ENCODE measurements at regions not wholly inside any gene's neighbourhood (a gene's known extent, or its start where the extent isn't known, plus 50 kb on each side); places are given as distances from the start of the nearest gene placed in this dataset.
"Not testable (repeated sequence)": the region's sequence is repeated elsewhere in the genome, so short reads cannot be mapped to it uniquely, and the experiment has no call there.

DNA sequence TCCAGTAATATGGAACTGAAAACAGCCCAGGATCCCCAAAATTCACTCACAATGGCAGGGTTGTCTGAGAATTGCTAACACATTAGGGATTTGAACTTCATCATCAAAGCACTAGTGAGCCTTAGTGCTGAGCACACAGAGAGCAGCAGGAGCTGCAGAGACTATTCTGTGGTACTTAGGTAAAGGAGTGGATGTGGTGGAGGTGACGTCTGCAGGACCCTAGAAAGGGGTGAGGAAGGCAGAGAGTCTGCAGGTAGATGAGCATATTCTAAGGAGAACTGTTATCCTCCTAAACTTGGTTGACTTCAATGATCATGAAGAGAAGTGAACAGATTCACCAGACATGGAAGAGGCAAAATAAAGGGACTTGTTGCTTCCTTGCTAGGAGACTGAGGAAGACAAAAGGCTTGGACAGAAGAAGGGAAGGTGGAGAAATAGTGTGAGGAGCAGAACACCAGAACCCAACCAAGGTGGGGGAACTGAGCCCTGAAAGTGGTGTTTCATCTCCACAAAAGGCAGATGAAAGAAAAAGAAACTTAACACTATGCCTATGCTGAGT lies 1164.0 kb downstream of the TMEM121 start:
- no peaks in the 10 kb centered on the region for H4K20me1 ChIP-seq (ENCODE audit: control insufficient read depth, insufficient read depth, low read depth, low read length)

DNA sequence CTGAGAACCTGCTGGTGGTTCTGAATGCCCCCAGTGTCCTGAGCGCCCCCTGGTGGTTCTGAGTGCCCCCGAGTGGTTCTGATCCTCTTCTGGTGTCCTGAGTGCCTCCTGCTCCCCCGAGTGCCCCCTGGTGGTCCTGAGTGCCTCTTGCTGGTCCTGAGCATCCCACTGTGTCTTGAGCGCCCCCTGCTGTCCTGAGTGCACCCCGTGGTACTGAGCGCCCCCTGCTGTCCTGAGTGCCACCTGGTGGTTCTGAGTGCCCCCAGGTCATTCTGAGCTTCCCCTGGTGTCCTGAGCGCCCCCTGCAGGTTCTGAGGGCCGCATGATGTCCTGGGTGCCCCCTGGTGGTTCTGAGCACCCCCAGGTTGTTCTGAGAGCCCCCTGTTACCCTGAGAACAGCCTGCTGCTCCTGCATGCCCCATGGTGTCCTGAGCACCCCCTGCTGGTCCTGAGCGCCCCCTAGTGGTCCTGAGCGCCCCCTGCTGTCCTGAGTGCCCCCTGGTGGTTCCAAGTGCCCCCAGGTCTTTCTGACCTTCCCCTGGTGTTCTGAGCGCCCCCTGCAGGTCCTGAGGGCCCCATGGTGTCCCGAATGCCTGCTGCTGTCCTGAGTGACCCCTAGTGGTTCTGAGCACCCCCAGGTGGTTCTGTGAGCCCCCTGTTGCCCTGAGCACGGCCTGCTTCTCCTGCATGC lies 1165.4 kb downstream of the TMEM121 start:
- TF ChIP-seq EZH2phosphoT487 (IDR thresholded peaks at IDR 0.05; ENCODE audit: borderline replicate concordance, low read length), result no peak
- TF ChIP-seq, protein P1, sequence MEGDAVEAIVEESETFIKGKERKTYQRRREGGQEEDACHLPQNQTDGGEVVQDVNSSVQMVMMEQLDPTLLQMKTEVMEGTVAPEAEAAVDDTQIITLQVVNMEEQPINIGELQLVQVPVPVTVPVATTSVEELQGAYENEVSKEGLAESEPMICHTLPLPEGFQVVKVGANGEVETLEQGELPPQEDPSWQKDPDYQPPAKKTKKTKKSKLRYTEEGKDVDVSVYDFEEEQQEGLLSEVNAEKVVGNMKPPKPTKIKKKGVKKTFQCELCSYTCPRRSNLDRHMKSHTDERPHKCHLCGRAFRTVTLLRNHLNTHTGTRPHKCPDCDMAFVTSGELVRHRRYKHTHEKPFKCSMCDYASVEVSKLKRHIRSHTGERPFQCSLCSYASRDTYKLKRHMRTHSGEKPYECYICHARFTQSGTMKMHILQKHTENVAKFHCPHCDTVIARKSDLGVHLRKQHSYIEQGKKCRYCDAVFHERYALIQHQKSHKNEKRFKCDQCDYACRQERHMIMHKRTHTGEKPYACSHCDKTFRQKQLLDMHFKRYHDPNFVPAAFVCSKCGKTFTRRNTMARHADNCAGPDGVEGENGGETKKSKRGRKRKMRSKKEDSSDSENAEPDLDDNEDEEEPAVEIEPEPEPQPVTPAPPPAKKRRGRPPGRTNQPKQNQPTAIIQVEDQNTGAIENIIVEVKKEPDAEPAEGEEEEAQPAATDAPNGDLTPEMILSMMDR (IDR thresholded peaks at IDR 0.05; ENCODE audit: low read depth, low read length, poor library complexity, severe bottlenecking), result peak; percentile 95
- H3K27me3 ChIP-seq (ENCODE audit: control insufficient read depth, low read length), result no peaks in the 10 kb centered on the region
- peaks cover 22% of the 10 kb centered on the region for H3K9me3 ChIP-seq (ENCODE audit: control insufficient read depth, insufficient read depth, low read length)
- H3K4me3 ChIP-seq (ENCODE audit: low read length), result no peak overlapping the region
- H3K4me2 ChIP-seq (ENCODE audit: low read length), result no peak overlapping the region
- no peaks in the 10 kb centered on the region for H3K79me2 ChIP-seq (ENCODE audit: control insufficient read depth, low read length)
- H3K9me2 ChIP-seq (replicated peaks; ENCODE audit: control insufficient read depth, low read length), result no peaks in the 10 kb centered on the region
- H3K4me1 ChIP-seq (ENCODE audit: control insufficient read depth, low read length), result peaks cover 7% of the 10 kb centered on the region
- H3K27ac ChIP-seq (ENCODE audit: low read depth, low read length), result no peak overlapping the region
- peaks cover 4% of the 10 kb centered on the region for H3F3A ChIP-seq (ENCODE audit: control insufficient read depth, insufficient read depth)
- no peaks in the 10 kb centered on the region for H4K20me1 ChIP-seq (ENCODE audit: control insufficient read depth, insufficient read depth, low read depth, low read length)
- no peaks in the 10 kb centered on the region for H3K36me3 ChIP-seq (ENCODE audit: control insufficient read depth, low read length)

More for the DNA sequence above, 1164.0 kb downstream of the TMEM121 start:
- Histone ChIP-seq H3K4me2 (ENCODE audit: low read length) (no peak overlapping the region), H3K36me3 (ENCODE audit: control insufficient read depth, low read length) (no peaks in the 10 kb centered on the region), H3K4me1 (ENCODE audit: control insufficient read depth, low read length) (peaks cover 8% of the 10 kb centered on the region), H3K27ac (ENCODE audit: low read depth, low read length) (no peak overlapping the region), H3K9me3 (ENCODE audit: control insufficient read depth, insufficient read depth, low read length) (peaks cover 22% of the 10 kb centered on the region), H3K4me3 (ENCODE audit: low read length) (no peak overlapping the region), H3K9me2 (replicated peaks; ENCODE audit: control insufficient read depth, low read length) (no peaks in the 10 kb centered on the region), H3F3A (ENCODE audit: control insufficient read depth, insufficient read depth) (peaks cover 4% of the 10 kb centered on the region), H3K27me3 (ENCODE audit: control insufficient read depth, low read length) (no peaks in the 10 kb centered on the region), H3K79me2 (ENCODE audit: control insufficient read depth, low read length) (no peaks in the 10 kb centered on the region)
- TF ChIP-seq, protein P1 (IDR thresholded peaks at IDR 0.05; ENCODE audit: low read depth, low read length, poor library complexity, severe bottlenecking), result no peak
- TF ChIP-seq EZH2phosphoT487 (IDR thresholded peaks at IDR 0.05; ENCODE audit: borderline replicate concordance, low read length), result no peak

GRCh38 chr14:106694638-106695393 lies 1168.4 kb downstream of the TMEM121 start:
- no peaks in the 10 kb centered on the region for H3K9me2 ChIP-seq (replicated peaks; ENCODE audit: control insufficient read depth, low read length)
- H3K4me3 ChIP-seq (ENCODE audit: low read length), result no peak overlapping the region
- H3K27ac ChIP-seq (ENCODE audit: low read depth, low read length), result no peak overlapping the region
- TF ChIP-seq, protein P1 (IDR thresholded peaks at IDR 0.05; ENCODE audit: low read depth, low read length, poor library complexity, severe bottlenecking), result peak; percentile 64
- no peak for TF ChIP-seq EZH2phosphoT487 (IDR thresholded peaks at IDR 0.05; ENCODE audit: borderline replicate concordance, low read length)
- peaks cover 16% of the 10 kb centered on the region for H3K9me3 ChIP-seq (ENCODE audit: control insufficient read depth, insufficient read depth, low read length)
- H3K79me2 ChIP-seq (ENCODE audit: control insufficient read depth, low read length), result no peaks in the 10 kb centered on the region
- no peak overlapping the region for H3K4me2 ChIP-seq (ENCODE audit: low read length)
- H3K27me3 ChIP-seq (ENCODE audit: control insufficient read depth, low read length), result no peaks in the 10 kb centered on the region
- peaks cover 20% of the 10 kb centered on the region for H3K4me1 ChIP-seq (ENCODE audit: control insufficient read depth, low read length)
- no peaks in the 10 kb centered on the region for H4K20me1 ChIP-seq (ENCODE audit: control insufficient read depth, insufficient read depth, low read depth, low read length)
- H3K36me3 ChIP-seq (ENCODE audit: control insufficient read depth, low read length), result no peaks in the 10 kb centered on the region
- H3F3A ChIP-seq (ENCODE audit: control insufficient read depth, insufficient read depth), result peaks cover 2% of the 10 kb centered on the region

GRCh38 chr14:106698620-106699267 lies 1172.4 kb downstream of the TMEM121 start:
- H3F3A ChIP-seq (ENCODE audit: control insufficient read depth, insufficient read depth); H3K36me3 ChIP-seq (ENCODE audit: control insufficient read depth, low read length); H3K9me3 ChIP-seq (ENCODE audit: control insufficient read depth, insufficient read depth, low read length); H3K27me3 ChIP-seq (ENCODE audit: control insufficient read depth, low read length); H4K20me1 ChIP-seq (ENCODE audit: control insufficient read depth, insufficient read depth, low read depth, low read length); H3K9me2 ChIP-seq (replicated peaks; ENCODE audit: control insufficient read depth, low read length); H3K79me2 ChIP-seq (ENCODE audit: control insufficient read depth, low read length): not testable (repeated sequence)
- Histone ChIP-seq H3K27ac (ENCODE audit: low read depth, low read length) (peak overlapping the region; percentile 83), H3K4me1 (ENCODE audit: control insufficient read depth, low read length) (peaks cover 24% of the 10 kb centered on the region), H3K4me3 (ENCODE audit: low read length) (peak overlapping the region; percentile 57), H3K4me2 (ENCODE audit: low read length) (peak overlapping the region; percentile 66)

GRCh38 chr14:106703651-106704050 lies 1177.3 kb downstream of the TMEM121 start:
- H3K79me2 ChIP-seq (ENCODE audit: control insufficient read depth, low read length); H3K4me2 ChIP-seq (ENCODE audit: low read length); H3K4me3 ChIP-seq (ENCODE audit: low read length); H3K27me3 ChIP-seq (ENCODE audit: control insufficient read depth, low read length); H4K20me1 ChIP-seq (ENCODE audit: control insufficient read depth, insufficient read depth, low read depth, low read length); H3K9me2 ChIP-seq (replicated peaks; ENCODE audit: control insufficient read depth, low read length); H3K27ac ChIP-seq (ENCODE audit: low read depth, low read length); H3K9me3 ChIP-seq (ENCODE audit: control insufficient read depth, insufficient read depth, low read length); H3F3A ChIP-seq (ENCODE audit: control insufficient read depth, insufficient read depth); H3K36me3 ChIP-seq (ENCODE audit: control insufficient read depth, low read length): not testable (repeated sequence)
- H3K4me1 ChIP-seq (ENCODE audit: control insufficient read depth, low read length), result peaks cover 13% of the 10 kb centered on the region

Measured in DOHH2 (cell line).